ENCODE measurements at regions not wholly inside any gene's neighbourhood (a gene's known extent, or its start where the extent isn't known, plus 50 kb on each side); places are given as distances from the start of the nearest gene placed in this dataset.

GRCh38 chr14:71358209-71358931 is 451.1 kb downstream of the PCNX1 start:
- TF ChIP-seq POLR2A (IDR thresholded peaks at IDR 0.05), result no peak
- no peak for TF ChIP-seq CTCF (IDR thresholded peaks at IDR 0.05)

All from right lobe of liver (tissue), 4 donors.